ENCODE measurements at regions not wholly inside any gene's neighbourhood (a gene's known extent, or its start where the extent isn't known, plus 50 kb on each side); places are given as distances from the start of the nearest gene placed in this dataset.

DNA sequence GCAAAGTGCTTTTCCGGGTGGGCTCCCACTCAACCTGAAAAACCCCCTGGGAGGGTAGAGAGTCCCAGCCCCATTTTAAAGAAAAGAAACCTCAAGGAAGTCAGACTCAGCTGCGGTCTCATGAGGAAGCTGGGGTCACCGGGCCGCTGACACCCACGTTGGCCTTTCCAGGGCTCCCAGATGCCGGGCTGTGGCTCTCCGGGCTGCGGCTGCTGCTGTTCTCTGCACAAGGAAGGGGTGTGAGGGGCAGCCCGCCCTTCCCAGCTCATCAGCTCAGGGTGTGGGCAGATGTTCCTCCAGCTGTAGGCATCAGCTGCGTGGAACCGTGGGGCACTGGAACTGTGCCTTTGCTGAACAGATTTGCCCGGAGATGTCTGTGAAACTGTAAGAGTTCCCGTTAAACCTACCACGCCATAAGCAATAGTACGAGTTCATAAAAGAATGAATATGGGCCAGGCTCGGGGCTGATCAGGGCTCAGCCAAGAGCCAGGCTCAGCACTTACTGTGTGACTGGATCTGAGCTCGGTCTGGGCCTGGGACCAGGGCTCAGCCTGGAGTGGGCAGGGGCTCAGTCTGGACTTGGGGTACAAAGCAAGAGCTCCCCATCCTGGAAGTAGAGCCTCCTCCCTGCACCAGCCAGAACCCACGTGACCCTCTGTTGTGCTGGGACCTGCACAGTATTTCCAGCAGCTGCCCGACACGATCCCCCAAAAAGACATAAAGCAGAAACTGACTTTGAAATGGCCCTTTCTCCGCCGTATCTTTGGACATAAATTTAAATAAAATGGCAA is 130.2 kb upstream of the PPP1R26 start:
- TF ChIP-seq, protein P1, sequence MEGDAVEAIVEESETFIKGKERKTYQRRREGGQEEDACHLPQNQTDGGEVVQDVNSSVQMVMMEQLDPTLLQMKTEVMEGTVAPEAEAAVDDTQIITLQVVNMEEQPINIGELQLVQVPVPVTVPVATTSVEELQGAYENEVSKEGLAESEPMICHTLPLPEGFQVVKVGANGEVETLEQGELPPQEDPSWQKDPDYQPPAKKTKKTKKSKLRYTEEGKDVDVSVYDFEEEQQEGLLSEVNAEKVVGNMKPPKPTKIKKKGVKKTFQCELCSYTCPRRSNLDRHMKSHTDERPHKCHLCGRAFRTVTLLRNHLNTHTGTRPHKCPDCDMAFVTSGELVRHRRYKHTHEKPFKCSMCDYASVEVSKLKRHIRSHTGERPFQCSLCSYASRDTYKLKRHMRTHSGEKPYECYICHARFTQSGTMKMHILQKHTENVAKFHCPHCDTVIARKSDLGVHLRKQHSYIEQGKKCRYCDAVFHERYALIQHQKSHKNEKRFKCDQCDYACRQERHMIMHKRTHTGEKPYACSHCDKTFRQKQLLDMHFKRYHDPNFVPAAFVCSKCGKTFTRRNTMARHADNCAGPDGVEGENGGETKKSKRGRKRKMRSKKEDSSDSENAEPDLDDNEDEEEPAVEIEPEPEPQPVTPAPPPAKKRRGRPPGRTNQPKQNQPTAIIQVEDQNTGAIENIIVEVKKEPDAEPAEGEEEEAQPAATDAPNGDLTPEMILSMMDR (IDR thresholded peaks at IDR 0.05; ENCODE audit: poor library complexity) = no peak
- no peak for TF ChIP-seq EZH2 (IDR thresholded peaks at IDR 0.05; ENCODE audit: borderline replicate concordance)
